ENCODE measurements at regions not wholly inside any gene's neighbourhood (a gene's known extent, or its start where the extent isn't known, plus 50 kb on each side); places are given as distances from the start of the nearest gene placed in this dataset.

DNA sequence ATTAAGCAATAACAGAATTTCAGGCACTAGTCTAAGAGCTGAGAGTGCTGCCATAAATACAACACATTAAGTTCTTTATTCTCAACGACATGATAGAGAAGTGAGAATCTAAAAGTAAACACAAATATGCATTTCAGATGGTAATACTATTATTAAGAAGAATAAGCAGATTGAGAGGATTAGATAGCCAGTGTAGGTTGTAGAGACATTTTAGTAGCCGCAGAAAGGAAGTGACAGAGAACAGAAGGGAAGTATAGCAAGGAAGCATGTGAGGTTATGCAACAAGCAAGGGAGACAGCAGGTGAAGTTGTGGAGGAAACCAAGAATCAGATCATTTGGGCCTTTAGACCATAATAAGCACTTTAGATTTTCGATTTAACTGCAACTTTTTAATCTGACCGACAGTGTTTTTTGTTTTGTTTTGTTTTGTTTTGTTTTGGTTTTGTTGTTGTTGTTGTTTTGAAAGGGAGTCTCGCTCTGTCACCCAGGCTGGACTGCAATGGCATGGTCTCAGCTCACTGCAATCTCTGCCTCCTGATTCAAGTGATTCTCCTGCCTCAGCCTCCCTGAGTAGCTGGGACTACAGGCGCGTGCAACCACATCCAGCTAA is 737.0 kb upstream of the ADGRB3 start (continued):
- TF ChIP-seq, protein P1, sequence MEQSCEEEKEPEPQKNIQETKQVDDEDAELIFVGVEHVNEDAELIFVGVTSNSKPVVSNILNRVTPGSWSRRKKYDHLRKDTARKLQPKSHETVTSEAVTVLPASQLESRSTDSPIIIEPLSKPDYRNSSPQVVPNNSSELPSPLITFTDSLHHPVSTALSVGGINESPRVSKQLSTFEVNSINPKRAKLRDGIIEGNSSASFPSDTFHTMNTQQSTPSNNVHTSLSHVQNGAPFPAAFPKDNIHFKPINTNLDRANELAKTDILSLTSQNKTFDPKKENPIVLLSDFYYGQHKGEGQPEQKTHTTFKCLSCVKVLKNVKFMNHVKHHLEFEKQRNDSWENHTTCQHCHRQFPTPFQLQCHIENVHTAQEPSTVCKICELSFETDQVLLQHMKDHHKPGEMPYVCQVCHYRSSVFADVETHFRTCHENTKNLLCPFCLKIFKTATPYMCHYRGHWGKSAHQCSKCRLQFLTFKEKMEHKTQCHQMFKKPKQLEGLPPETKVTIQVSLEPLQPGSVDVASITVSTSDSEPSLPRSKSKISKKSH (CRISPR knock-in tag; IDR thresholded peaks at IDR 0.05): no peak
- no peak; the same call in 1 of the 2 replicates for TF ChIP-seq SMAD4 (CRISPR knock-in tag; conservative IDR thresholded peaks at IDR 0.05)
- TF ChIP-seq, protein P2, sequence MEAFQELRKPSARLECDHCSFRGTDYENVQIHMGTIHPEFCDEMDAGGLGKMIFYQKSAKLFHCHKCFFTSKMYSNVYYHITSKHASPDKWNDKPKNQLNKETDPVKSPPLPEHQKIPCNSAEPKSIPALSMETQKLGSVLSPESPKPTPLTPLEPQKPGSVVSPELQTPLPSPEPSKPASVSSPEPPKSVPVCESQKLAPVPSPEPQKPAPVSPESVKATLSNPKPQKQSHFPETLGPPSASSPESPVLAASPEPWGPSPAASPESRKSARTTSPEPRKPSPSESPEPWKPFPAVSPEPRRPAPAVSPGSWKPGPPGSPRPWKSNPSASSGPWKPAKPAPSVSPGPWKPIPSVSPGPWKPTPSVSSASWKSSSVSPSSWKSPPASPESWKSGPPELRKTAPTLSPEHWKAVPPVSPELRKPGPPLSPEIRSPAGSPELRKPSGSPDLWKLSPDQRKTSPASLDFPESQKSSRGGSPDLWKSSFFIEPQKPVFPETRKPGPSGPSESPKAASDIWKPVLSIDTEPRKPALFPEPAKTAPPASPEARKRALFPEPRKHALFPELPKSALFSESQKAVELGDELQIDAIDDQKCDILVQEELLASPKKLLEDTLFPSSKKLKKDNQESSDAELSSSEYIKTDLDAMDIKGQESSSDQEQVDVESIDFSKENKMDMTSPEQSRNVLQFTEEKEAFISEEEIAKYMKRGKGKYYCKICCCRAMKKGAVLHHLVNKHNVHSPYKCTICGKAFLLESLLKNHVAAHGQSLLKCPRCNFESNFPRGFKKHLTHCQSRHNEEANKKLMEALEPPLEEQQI (IDR thresholded peaks at IDR 0.05): peak; percentile 43; the same call in 1 of the 2 replicates
- no peak for TF ChIP-seq SFPQ (IDR thresholded peaks at IDR 0.05; ENCODE audit: low read depth, low read length)
- no peak for TF ChIP-seq HNRNPLL (IDR thresholded peaks at IDR 0.05; ENCODE audit: low read depth, low read length, poor library complexity, severe bottlenecking)
- TF ChIP-seq ZNF75A (CRISPR knock-in tag; IDR thresholded peaks at IDR 0.05): no peak
- TF ChIP-seq ZNF431 (CRISPR knock-in tag; IDR thresholded peaks at IDR 0.05): no peak
- TF ChIP-seq ZKSCAN3 (CRISPR knock-in tag; IDR thresholded peaks at IDR 0.05): no peak
- no peak for TF ChIP-seq ZSCAN29 (IDR thresholded peaks at IDR 0.05)
- no peak for TF ChIP-seq MAFF (IDR thresholded peaks at IDR 0.05; ENCODE audit: low read length)
- TF ChIP-seq ELF1 (tag; IDR thresholded peaks at IDR 0.05): no peak
- TF ChIP-seq ZNF143 (CRISPR knock-in tag; IDR thresholded peaks at IDR 0.05): no peak
- TF ChIP-seq TAF9B (IDR thresholded peaks at IDR 0.05; ENCODE audit: partially characterized antibody): no peak
- TF ChIP-seq HDAC6 (IDR thresholded peaks at IDR 0.05; ENCODE audit: low read depth, low read length): no peak
- TF ChIP-seq, protein P3, sequence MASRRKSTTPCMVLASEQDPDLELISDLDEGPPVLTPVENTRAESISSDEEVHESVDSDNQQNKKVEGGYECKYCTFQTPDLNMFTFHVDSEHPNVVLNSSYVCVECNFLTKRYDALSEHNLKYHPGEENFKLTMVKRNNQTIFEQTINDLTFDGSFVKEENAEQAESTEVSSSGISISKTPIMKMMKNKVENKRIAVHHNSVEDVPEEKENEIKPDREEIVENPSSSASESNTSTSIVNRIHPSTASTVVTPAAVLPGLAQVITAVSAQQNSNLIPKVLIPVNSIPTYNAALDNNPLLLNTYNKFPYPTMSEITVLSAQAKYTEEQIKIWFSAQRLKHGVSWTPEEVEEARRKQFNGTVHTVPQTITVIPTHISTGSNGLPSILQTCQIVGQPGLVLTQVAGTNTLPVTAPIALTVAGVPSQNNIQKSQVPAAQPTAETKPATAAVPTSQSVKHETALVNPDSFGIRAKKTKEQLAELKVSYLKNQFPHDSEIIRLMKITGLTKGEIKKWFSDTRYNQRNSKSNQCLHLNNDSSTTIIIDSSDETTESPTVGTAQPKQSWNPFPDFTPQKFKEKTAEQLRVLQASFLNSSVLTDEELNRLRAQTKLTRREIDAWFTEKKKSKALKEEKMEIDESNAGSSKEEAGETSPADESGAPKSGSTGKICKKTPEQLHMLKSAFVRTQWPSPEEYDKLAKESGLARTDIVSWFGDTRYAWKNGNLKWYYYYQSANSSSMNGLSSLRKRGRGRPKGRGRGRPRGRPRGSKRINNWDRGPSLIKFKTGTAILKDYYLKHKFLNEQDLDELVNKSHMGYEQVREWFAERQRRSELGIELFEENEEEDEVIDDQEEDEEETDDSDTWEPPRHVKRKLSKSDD (conservative IDR thresholded peaks at IDR 0.05; ENCODE audit: low read length): no peak
- TF ChIP-seq KHSRP (IDR thresholded peaks at IDR 0.05): no peak
- no peak for TF ChIP-seq TCF7 (IDR thresholded peaks at IDR 0.05; ENCODE audit: borderline replicate concordance)
- TF ChIP-seq BCOR (IDR thresholded peaks at IDR 0.05): no peak
- no peak for TF ChIP-seq ZNF224 (CRISPR knock-in tag; IDR thresholded peaks at IDR 0.05)
- TF ChIP-seq PML (IDR thresholded peaks at IDR 0.05; ENCODE audit: low read length): no peak
- TF ChIP-seq BDP1 (IDR thresholded peaks at IDR 0.05; ENCODE audit: insufficient read depth, insufficient read length): no peak
- no peak for TF ChIP-seq ZFP30 (CRISPR knock-in tag; IDR thresholded peaks at IDR 0.05; ENCODE audit: borderline replicate concordance)
- TF ChIP-seq SETDB1 (IDR thresholded peaks at IDR 0.05; ENCODE audit: low read length): no peak

All from K562 (cell line).